ENCODE measurements at regions not wholly inside any gene's neighbourhood (a gene's known extent, or its start where the extent isn't known, plus 50 kb on each side); places are given as distances from the start of the nearest gene placed in this dataset.

DNA sequence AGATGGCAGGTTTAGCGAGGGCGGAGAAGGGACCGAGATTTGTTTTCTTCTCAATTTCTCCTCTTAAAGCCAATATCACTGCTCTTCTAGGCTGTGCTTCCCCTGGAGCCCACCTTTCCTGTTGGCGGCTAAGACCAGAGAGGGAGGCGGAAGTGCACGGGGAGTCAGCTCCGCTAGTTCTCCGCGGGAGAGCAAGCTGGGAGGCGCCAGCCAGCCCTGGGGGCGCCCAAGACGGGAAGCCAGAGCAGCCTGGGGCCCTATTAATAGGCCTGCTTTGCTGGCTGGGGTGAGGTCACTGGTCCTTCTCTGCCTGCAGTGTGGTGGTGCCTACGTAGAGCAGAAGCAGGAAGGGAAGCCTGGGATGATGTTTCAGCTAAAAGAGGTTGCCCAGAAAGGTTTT, 61.6 kb downstream of the LSM5 start:
- H3K36me3 ChIP-seq (ENCODE audit: control insufficient read depth, low read length), result no peaks in the 10 kb centered on the region
- H3K4me3 ChIP-seq (ENCODE audit: low read length), result no peak overlapping the region
- no peaks in the 10 kb centered on the region for H3K9me3 ChIP-seq (ENCODE audit: control insufficient read depth, insufficient read depth, low read length)
- no peaks in the 10 kb centered on the region for H3K9me2 ChIP-seq (replicated peaks; ENCODE audit: control insufficient read depth, low read length)
- no peak overlapping the region for H3K4me2 ChIP-seq (ENCODE audit: low read length)
- no peaks in the 10 kb centered on the region for H3K4me1 ChIP-seq (ENCODE audit: control insufficient read depth, low read length)
- no peaks in the 10 kb centered on the region; the same call in 1 of the 2 replicates for H3K27me3 ChIP-seq (ENCODE audit: control insufficient read depth, low read length)
- H4K20me1 ChIP-seq (ENCODE audit: control insufficient read depth, insufficient read depth, low read depth, low read length), result no peaks in the 10 kb centered on the region
- no peak overlapping the region for H3K27ac ChIP-seq (ENCODE audit: low read depth, low read length)
- H3K79me2 ChIP-seq (ENCODE audit: control insufficient read depth, low read length), result no peaks in the 10 kb centered on the region
- no peaks in the 10 kb centered on the region for H3F3A ChIP-seq (ENCODE audit: control insufficient read depth, insufficient read depth)
- no peak for TF ChIP-seq EZH2phosphoT487 (IDR thresholded peaks at IDR 0.05; ENCODE audit: borderline replicate concordance, low read length)
- TF ChIP-seq, protein P1, sequence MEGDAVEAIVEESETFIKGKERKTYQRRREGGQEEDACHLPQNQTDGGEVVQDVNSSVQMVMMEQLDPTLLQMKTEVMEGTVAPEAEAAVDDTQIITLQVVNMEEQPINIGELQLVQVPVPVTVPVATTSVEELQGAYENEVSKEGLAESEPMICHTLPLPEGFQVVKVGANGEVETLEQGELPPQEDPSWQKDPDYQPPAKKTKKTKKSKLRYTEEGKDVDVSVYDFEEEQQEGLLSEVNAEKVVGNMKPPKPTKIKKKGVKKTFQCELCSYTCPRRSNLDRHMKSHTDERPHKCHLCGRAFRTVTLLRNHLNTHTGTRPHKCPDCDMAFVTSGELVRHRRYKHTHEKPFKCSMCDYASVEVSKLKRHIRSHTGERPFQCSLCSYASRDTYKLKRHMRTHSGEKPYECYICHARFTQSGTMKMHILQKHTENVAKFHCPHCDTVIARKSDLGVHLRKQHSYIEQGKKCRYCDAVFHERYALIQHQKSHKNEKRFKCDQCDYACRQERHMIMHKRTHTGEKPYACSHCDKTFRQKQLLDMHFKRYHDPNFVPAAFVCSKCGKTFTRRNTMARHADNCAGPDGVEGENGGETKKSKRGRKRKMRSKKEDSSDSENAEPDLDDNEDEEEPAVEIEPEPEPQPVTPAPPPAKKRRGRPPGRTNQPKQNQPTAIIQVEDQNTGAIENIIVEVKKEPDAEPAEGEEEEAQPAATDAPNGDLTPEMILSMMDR (IDR thresholded peaks at IDR 0.05; ENCODE audit: low read depth, low read length, poor library complexity, severe bottlenecking), result no peak

DNA sequence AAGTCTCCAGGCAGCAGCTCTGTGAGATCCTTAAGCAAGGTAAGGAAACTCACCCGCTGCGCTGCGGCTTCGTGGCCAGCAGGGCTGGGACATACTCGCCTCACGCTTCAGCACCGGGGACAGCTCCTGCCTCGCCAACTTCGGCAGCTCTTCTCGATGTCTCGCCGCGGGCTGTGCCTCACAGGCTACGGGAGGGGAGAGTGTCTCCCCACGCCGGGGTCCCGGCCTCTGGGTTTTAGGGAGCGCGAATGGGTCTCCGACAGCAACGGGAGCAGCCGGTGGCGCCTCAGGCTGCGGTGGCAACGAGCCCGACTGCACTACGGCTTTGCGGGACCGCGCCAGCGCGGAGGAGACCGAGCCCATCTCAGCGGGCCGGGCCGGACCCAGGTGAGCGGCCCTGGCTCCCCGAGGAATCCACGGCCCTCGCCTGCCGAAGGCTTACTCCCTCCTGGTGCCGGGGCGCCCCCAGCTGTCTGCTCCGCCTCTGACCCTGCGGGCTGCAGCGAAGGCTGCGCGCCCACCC, 62.4 kb downstream of the LSM5 start:
- H3K79me2 ChIP-seq (ENCODE audit: control insufficient read depth, low read length), result no peaks in the 10 kb centered on the region
- TF ChIP-seq, protein P1 (IDR thresholded peaks at IDR 0.05; ENCODE audit: low read depth, low read length, poor library complexity, severe bottlenecking), result no peak
- TF ChIP-seq EZH2phosphoT487 (IDR thresholded peaks at IDR 0.05; ENCODE audit: borderline replicate concordance, low read length), result no peak
- H3K4me2 ChIP-seq (ENCODE audit: low read length), result no peak overlapping the region
- H4K20me1 ChIP-seq (ENCODE audit: control insufficient read depth, insufficient read depth, low read depth, low read length), result no peaks in the 10 kb centered on the region
- no peaks in the 10 kb centered on the region for H3K4me1 ChIP-seq (ENCODE audit: control insufficient read depth, low read length)
- H3K27me3 ChIP-seq (ENCODE audit: control insufficient read depth, low read length), result no peaks in the 10 kb centered on the region; the same call in 1 of the 2 replicates
- H3F3A ChIP-seq (ENCODE audit: control insufficient read depth, insufficient read depth), result no peaks in the 10 kb centered on the region
- H3K36me3 ChIP-seq (ENCODE audit: control insufficient read depth, low read length), result no peaks in the 10 kb centered on the region
- no peak overlapping the region for H3K27ac ChIP-seq (ENCODE audit: low read depth, low read length)
- H3K4me3 ChIP-seq (ENCODE audit: low read length), result no peak overlapping the region
- H3K9me3 ChIP-seq (ENCODE audit: control insufficient read depth, insufficient read depth, low read length), result no peaks in the 10 kb centered on the region
- no peaks in the 10 kb centered on the region for H3K9me2 ChIP-seq (replicated peaks; ENCODE audit: control insufficient read depth, low read length)

DNA sequence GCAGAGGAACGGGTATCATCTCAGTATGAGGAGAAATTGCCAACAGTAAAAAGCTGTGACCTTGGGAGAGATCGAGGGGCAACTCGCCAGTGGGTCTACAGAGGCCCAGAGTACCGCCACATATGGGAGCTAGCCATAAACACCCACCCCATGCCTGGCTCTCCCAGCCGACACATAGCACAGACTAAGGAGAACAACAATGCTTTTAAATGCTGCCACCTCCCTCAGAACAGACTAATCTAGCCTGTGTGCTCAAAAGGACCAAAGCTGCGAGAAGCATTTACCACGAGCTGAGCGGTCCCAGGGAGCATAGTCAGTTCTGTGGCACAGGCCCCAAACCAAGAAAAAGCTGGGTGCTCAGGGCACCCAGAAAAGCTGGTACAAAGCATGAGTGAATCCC, 73.3 kb downstream of the LSM5 start:
- Histone ChIP-seq H3K36me3 (ENCODE audit: control insufficient read depth, low read length) (no peaks in the 10 kb centered on the region), H3K9me3 (ENCODE audit: control insufficient read depth, insufficient read depth, low read length) (no peaks in the 10 kb centered on the region)

More for the DNA sequence above, 73.3 kb downstream of the LSM5 start:
- H3F3A ChIP-seq (ENCODE audit: control insufficient read depth, insufficient read depth), result no peaks in the 10 kb centered on the region
- H3K4me3 ChIP-seq (ENCODE audit: low read length), result no peak overlapping the region
- peaks cover 3% of the 10 kb centered on the region; the same call in 1 of the 2 replicates for H3K27me3 ChIP-seq (ENCODE audit: control insufficient read depth, low read length)
- H3K9me2 ChIP-seq (replicated peaks; ENCODE audit: control insufficient read depth, low read length), result no peaks in the 10 kb centered on the region
- H3K27ac ChIP-seq (ENCODE audit: low read depth, low read length), result no peak overlapping the region
- TF ChIP-seq, protein P1 (IDR thresholded peaks at IDR 0.05; ENCODE audit: low read depth, low read length, poor library complexity, severe bottlenecking), result no peak
- no peak for TF ChIP-seq EZH2phosphoT487 (IDR thresholded peaks at IDR 0.05; ENCODE audit: borderline replicate concordance, low read length)
- H4K20me1 ChIP-seq (ENCODE audit: control insufficient read depth, insufficient read depth, low read depth, low read length), result no peaks in the 10 kb centered on the region
- H3K4me2 ChIP-seq (ENCODE audit: low read length), result no peak overlapping the region
- no peaks in the 10 kb centered on the region for H3K4me1 ChIP-seq (ENCODE audit: control insufficient read depth, low read length)
- H3K79me2 ChIP-seq (ENCODE audit: control insufficient read depth, low read length), result no peaks in the 10 kb centered on the region

Data from DOHH2 (cell line).